NT2/D1 (cell line): ENCODE measurements at regions not wholly inside any gene's neighbourhood (a gene's known extent, or its start where the extent isn't known, plus 50 kb on each side); places are given as distances from the start of the nearest gene placed in this dataset.

Source experiments
- SUZ12 ChIP-seq: IDR thresholded peaks from 2 replicates; pipeline ENCODE4 v1.6.1; 2011; ENCODE audit not compliant: insufficient read length, insufficient read depth; ENCODE audit errors: extremely low read depth
- YY1 ChIP-seq: IDR thresholded peaks from 2 replicates; pipeline ENCODE4 v1.6.1; 2011; ENCODE audit not compliant: insufficient read length, insufficient read depth
- ZNF274 ChIP-seq: IDR thresholded peaks from 2 replicates; pipeline ENCODE4 v1.6.1; 2011; ENCODE audit warnings: mild to moderate bottlenecking, low read depth, low read length

GRCh38 chr7:68720697-68721096, 877.6 kb upstream of the AUTS2 start:
- TF ChIP-seq YY1 (no peak), ZNF274 (no peak), SUZ12 (no peak)
